GM19463 (cell line): ENCODE measurements at regions not wholly inside any gene's neighbourhood (a gene's known extent, or its start where the extent isn't known, plus 50 kb on each side); places are given as distances from the start of the nearest gene placed in this dataset.
"Not testable (repeated sequence)": the region's sequence is repeated elsewhere in the genome, so short reads cannot be mapped to it uniquely, and the experiment has no call there.

Source experiments
- ATAC-seq: cut with Tn5 transposase; IDR thresholded peaks from one replicate; pipeline ENCODE4 v1.9.1; 2021; ENCODE audit warnings: mild to moderate bottlenecking, moderate library complexity; ENCODE audit not compliant: unreplicated experiment

GRCh38 chr5:138649316-138649720, 74.1 kb upstream of the HSPA9 start:
- ATAC-seq: no peak

- no peak for ATAC-seq
Observed at GRCh38 chr5:138648841-138649240, 73.6 kb upstream of the HSPA9 start.

- no peak for ATAC-seq
Observed at GRCh38 chr5:138647794-138648410, 72.7 kb upstream of the HSPA9 start.

GRCh38 chr5:138647261-138647788, 72.1 kb upstream of the HSPA9 start:
- ATAC-seq: no peak

GRCh38 chr5:138646671-138647070, 71.5 kb upstream of the HSPA9 start:
- no peak for ATAC-seq

- no peak for ATAC-seq
Observed at GRCh38 chr5:138645778-138646575, 70.8 kb upstream of the HSPA9 start.

- no peak for ATAC-seq
Observed at GRCh38 chr5:138643040-138643791, 68.0 kb upstream of the HSPA9 start.

GRCh38 chr5:138641547-138642298, 66.5 kb upstream of the HSPA9 start:
- ATAC-seq: no peak

GRCh38 chr5:138640646-138641254, 65.5 kb upstream of the HSPA9 start:
- ATAC-seq: no peak

GRCh38 chr5:138640138-138640537, 64.9 kb upstream of the HSPA9 start:
- no peak for ATAC-seq

GRCh38 chr5:138639326-138639725, 64.1 kb upstream of the HSPA9 start:
- ATAC-seq: no peak

- no peak for ATAC-seq
Observed at GRCh38 chr5:138637256-138637655, 62.1 kb upstream of the HSPA9 start.

GRCh38 chr5:138636398-138636944, 61.3 kb upstream of the HSPA9 start:
- ATAC-seq: no peak

GRCh38 chr5:138635708-138636107, 60.5 kb upstream of the HSPA9 start:
- no peak for ATAC-seq

- ATAC-seq: no peak
Observed at GRCh38 chr5:138635265-138635664, 60.1 kb upstream of the HSPA9 start.

- not testable (repeated sequence) for ATAC-seq
Observed at GRCh38 chr5:138634804-138635203, 59.6 kb upstream of the HSPA9 start.

GRCh38 chr5:138632900-138633489, 57.8 kb upstream of the HSPA9 start:
- no peak for ATAC-seq

- no peak for ATAC-seq
Observed at GRCh38 chr5:138631096-138631928, 56.1 kb upstream of the HSPA9 start.

- ATAC-seq: no peak
Observed at GRCh38 chr5:138629392-138629791, 54.2 kb upstream of the HSPA9 start.
